Astrocyte (in vitro differentiated cells and primary cell): ENCODE measurements at regions not wholly inside any gene's neighbourhood (a gene's known extent, or its start where the extent isn't known, plus 50 kb on each side); places are given as distances from the start of the nearest gene placed in this dataset.

Experiments
- DNase-seq: peaks from one replicate; pipeline ENCODE4 v3.0.0-alpha.2; 2010; ENCODE audit warnings: low read depth
- FAIRE-seq: peaks from 2 replicates; lab custom pipeline; 2011; peaks lifted over from hg19 to GRCh38; lab: Jason Lieb, UNC
- H2AFZ ChIP-seq: 2 replicates; pipeline ENCODE4 v1.6.0; 2012; ENCODE audit warnings: low read depth, low read length, inconsistent platforms
- H3K27ac ChIP-seq: 2 replicates; pipeline ENCODE4 v1.5.1; 2011; ENCODE audit warnings: low read depth, low read length, inconsistent platforms
- H3K27me3 ChIP-seq: 2 replicates; pipeline ENCODE4 v1.6.0; 2011; ENCODE audit warnings: low read length, inconsistent platforms; ENCODE audit not compliant: insufficient read depth
- H3K36me3 ChIP-seq: 2 replicates; pipeline ENCODE4 v1.5.1; 2011; ENCODE audit warnings: low read length, inconsistent platforms; ENCODE audit not compliant: insufficient read depth
- H3K4me1 ChIP-seq: 2 replicates; pipeline ENCODE4 v1.5.1; 2011; ENCODE audit warnings: low read length, inconsistent platforms; ENCODE audit not compliant: insufficient read depth
- H3K4me2 ChIP-seq: 2 replicates; pipeline ENCODE4 v1.6.0; 2012; ENCODE audit warnings: low read length, inconsistent platforms
- H3K4me3 ChIP-seq: 2 replicates; pipeline ENCODE4 v1.5.1; 2011; ENCODE audit warnings: low read depth, mild to moderate bottlenecking, low read length, inconsistent platforms; ENCODE audit not compliant: insufficient read depth
- H3K79me2 ChIP-seq: 2 replicates; pipeline ENCODE4 v1.6.0; 2012; ENCODE audit warnings: mild to moderate bottlenecking, low read length, inconsistent platforms; ENCODE audit not compliant: insufficient read depth
- H3K9ac ChIP-seq: 2 replicates; pipeline ENCODE4 v1.6.0; 2012; ENCODE audit warnings: mild to moderate bottlenecking, low read length, inconsistent platforms
- H3K9me3 ChIP-seq: 2 replicates; pipeline ENCODE4 v1.5.1; 2012; ENCODE audit warnings: low read depth, mild to moderate bottlenecking, low read length, inconsistent platforms; ENCODE audit not compliant: insufficient read depth
- H4K20me1 ChIP-seq: 2 replicates; pipeline ENCODE4 v1.6.0; 2012; ENCODE audit warnings: low read length, inconsistent platforms; ENCODE audit not compliant: insufficient read depth
- H3K27ac Mint-ChIP-seq: one replicate; pipeline ENCODE4 v1.8.0; 2021; ENCODE audit warnings: mild to moderate bottlenecking, mixed read lengths; ENCODE audit not compliant: unreplicated experiment
- H3K27me3 Mint-ChIP-seq: one replicate; pipeline ENCODE4 v1.8.0; 2021; ENCODE audit warnings: low read depth, mixed read lengths; ENCODE audit not compliant: unreplicated experiment
- H3K36me3 Mint-ChIP-seq: one replicate; pipeline ENCODE4 v1.8.0; 2021; ENCODE audit warnings: low read depth, mixed read lengths; ENCODE audit not compliant: unreplicated experiment
- H3K4me1 Mint-ChIP-seq: one replicate; pipeline ENCODE4 v1.8.0; 2021; ENCODE audit warnings: low read depth, mixed read lengths; ENCODE audit not compliant: unreplicated experiment
- H3K4me3 Mint-ChIP-seq: one replicate; pipeline ENCODE4 v1.8.0; 2021; ENCODE audit warnings: mild to moderate bottlenecking, moderate library complexity, mixed read lengths; ENCODE audit not compliant: unreplicated experiment
- H3K9me3 Mint-ChIP-seq: one replicate; pipeline ENCODE4 v1.8.0; 2021; ENCODE audit warnings: mild to moderate bottlenecking, mixed read lengths; ENCODE audit not compliant: unreplicated experiment
- EZH2 ChIP-seq: IDR thresholded peaks from 2 replicates; pipeline ENCODE4 v1.6.1; 2012; ENCODE audit warnings: mild to moderate bottlenecking, low read length, inconsistent platforms; ENCODE audit not compliant: insufficient read depth
- TF ChIP-seq, protein P1 (sequence below): IDR thresholded peaks from 2 replicates; pipeline ENCODE4 v1.5.1; 2011; ENCODE audit warnings: low read depth, mild to moderate bottlenecking, inconsistent platforms, low read length, moderate library complexity; ENCODE audit not compliant: insufficient read depth

DNA sequence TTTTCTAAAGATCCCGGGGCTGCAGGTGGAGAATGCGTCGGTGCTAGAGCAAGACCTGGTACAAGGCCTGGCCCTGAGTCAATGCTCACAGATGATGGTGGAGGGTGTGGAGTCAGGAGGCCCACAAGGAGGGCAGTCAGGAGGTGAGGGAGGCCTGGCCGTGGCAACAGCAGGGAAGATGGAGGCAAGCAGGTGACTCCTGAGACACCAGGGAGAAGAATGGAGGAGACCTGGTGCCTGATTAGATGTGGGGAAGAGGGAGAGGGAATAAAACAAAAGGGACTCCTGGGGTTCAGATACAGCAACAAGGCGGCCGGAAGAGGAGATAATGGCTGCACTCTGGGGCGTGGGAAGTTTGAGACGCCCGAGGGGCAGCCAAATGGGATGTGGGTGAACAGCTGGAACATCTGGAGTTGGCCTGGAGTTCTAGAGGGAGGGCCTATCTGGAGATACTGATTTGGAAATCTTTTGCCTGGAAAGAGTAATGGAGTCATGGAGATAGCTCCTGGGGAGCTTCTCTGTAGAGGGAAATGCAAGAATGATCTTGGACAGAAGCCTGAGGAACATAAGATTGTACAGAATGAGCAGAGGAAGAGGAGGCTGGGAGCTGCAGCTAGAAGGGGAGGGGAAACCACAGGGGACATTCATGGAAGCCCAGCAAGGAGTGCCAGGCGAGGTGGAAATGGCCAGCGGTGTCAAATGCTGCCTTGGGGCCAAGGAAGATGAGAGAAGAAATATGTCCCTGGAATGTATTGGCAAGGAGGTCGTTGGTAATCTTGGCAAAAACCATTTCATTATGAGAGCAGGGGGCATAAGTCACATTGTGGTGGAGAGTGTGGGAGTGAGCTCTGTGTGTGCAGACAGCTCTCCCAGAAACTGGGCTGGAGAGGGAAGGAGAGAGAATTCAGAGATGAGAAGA lies 67.5 kb upstream of the CORO2B start:
- no peaks in the 10 kb centered on the region for H3K36me3 ChIP-seq
- peak overlapping the region; percentile 16 for H3K27ac ChIP-seq
- Mint-ChIP-seq H3K4me3 (peak overlapping the region; percentile 42), H3K9me3 (peaks cover 12% of the 10 kb centered on the region), H3K4me1 (peaks cover 28% of the 10 kb centered on the region), H3K27me3 (peaks cover 8% of the 10 kb centered on the region), H3K27ac (peak overlapping the region; percentile 78), H3K36me3 (peaks cover 2% of the 10 kb centered on the region)
- no peak overlapping the region for H2AFZ ChIP-seq
- TF ChIP-seq, protein P1, sequence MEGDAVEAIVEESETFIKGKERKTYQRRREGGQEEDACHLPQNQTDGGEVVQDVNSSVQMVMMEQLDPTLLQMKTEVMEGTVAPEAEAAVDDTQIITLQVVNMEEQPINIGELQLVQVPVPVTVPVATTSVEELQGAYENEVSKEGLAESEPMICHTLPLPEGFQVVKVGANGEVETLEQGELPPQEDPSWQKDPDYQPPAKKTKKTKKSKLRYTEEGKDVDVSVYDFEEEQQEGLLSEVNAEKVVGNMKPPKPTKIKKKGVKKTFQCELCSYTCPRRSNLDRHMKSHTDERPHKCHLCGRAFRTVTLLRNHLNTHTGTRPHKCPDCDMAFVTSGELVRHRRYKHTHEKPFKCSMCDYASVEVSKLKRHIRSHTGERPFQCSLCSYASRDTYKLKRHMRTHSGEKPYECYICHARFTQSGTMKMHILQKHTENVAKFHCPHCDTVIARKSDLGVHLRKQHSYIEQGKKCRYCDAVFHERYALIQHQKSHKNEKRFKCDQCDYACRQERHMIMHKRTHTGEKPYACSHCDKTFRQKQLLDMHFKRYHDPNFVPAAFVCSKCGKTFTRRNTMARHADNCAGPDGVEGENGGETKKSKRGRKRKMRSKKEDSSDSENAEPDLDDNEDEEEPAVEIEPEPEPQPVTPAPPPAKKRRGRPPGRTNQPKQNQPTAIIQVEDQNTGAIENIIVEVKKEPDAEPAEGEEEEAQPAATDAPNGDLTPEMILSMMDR: no peak
- no peak for TF ChIP-seq EZH2
- no peaks in the 10 kb centered on the region for H4K20me1 ChIP-seq
- H3K4me3 ChIP-seq: no peak overlapping the region
- H3K27me3 ChIP-seq: no peaks in the 10 kb centered on the region
- peak overlapping the region; percentile 17 for H3K9ac ChIP-seq
- no peaks in the 10 kb centered on the region for H3K79me2 ChIP-seq
- no peaks in the 10 kb centered on the region for H3K9me3 ChIP-seq
- peak; percentile 72 for FAIRE-seq
- peak; percentile 93 for DNase-seq
- H3K4me1 ChIP-seq: peaks cover 17% of the 10 kb centered on the region
- H3K4me2 ChIP-seq: peak overlapping the region; percentile 16

DNA sequence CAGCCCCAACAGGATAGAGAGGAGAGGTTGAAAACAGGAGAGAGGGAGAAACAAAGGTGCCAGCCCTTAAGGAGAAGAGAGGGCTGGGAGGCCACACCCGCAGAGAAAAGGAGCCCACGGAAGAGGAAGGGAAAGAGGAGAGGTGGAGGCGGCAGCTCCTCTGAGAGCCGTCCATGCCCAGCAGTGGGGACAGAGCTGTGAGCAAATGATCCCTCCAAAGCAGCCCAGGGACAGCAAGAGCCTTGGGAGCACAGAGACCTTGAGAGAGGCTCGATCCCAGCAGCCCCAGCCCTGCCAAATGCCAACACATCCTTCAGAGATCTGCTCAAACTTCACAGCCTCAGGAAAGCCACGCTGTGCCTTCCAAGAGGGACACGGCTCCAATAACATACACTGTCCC lies 66.7 kb upstream of the CORO2B start:
- Mint-ChIP-seq H3K27me3 (peaks cover 8% of the 10 kb centered on the region), H3K9me3 (peaks cover 12% of the 10 kb centered on the region), H3K27ac (peak overlapping the region; percentile 78), H3K36me3 (peaks cover 2% of the 10 kb centered on the region), H3K4me1 (peaks cover 32% of the 10 kb centered on the region), H3K4me3 (no peak overlapping the region)
- no peak overlapping the region for H2AFZ ChIP-seq
- DNase-seq (no peak), FAIRE-seq (no peak)
- H3K36me3 ChIP-seq: no peaks in the 10 kb centered on the region
- H3K27me3 ChIP-seq: no peaks in the 10 kb centered on the region
- H3K4me3 ChIP-seq: no peak overlapping the region
- H3K4me1 ChIP-seq: peaks cover 21% of the 10 kb centered on the region
- no peak overlapping the region for H3K27ac ChIP-seq
- no peaks in the 10 kb centered on the region for H3K9me3 ChIP-seq
- H3K4me2 ChIP-seq: peak overlapping the region; percentile 16
- no peak for TF ChIP-seq EZH2
- TF ChIP-seq, protein P1: no peak
- peak overlapping the region; percentile 17 for H3K9ac ChIP-seq
- H3K79me2 ChIP-seq: no peaks in the 10 kb centered on the region
- no peaks in the 10 kb centered on the region for H4K20me1 ChIP-seq

DNA sequence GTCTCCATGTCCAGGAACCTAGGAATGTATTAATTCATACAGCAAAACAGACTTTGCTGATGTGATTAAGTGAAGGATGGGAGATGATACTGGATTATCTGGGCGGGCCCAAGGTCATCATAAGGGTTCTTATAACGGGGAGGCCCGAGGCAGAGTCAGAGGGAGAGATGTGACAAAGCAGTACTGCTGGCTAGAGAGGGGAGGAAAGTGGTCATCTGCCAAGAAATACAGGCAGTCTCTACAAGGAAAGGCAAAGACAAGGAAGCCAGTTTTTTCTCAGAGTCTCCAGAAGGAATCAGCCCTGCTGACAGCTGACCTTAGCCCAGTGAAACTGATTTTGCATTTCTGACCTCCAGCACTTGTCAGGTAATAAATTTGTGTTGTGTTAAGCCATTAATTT lies 66.2 kb upstream of the CORO2B start:
- Histone ChIP-seq H3K27ac (no peak overlapping the region), H3K27me3 (no peaks in the 10 kb centered on the region), H4K20me1 (no peaks in the 10 kb centered on the region), H3K4me2 (no peak overlapping the region), H3K4me1 (peaks cover 26% of the 10 kb centered on the region), H3K36me3 (no peaks in the 10 kb centered on the region), H3K9ac (no peak overlapping the region), H3K4me3 (no peak overlapping the region), H3K9me3 (no peaks in the 10 kb centered on the region), H2AFZ (no peak overlapping the region), H3K79me2 (no peaks in the 10 kb centered on the region)
- Mint-ChIP-seq H3K4me1 (peaks cover 37% of the 10 kb centered on the region), H3K4me3 (no peak overlapping the region), H3K9me3 (peaks cover 9% of the 10 kb centered on the region), H3K36me3 (peaks cover 2% of the 10 kb centered on the region), H3K27me3 (peaks cover 8% of the 10 kb centered on the region), H3K27ac (no peak overlapping the region)
- FAIRE-seq (no peak), DNase-seq (no peak)
- no peak for TF ChIP-seq EZH2
- TF ChIP-seq, protein P1: no peak
